GM23338 (cell line): ENCODE measurements at regions not wholly inside any gene's neighbourhood (a gene's known extent, or its start where the extent isn't known, plus 50 kb on each side); places are given as distances from the start of the nearest gene placed in this dataset.

Source experiments
- ATAC-seq: fragments of 200-7000 bp; cut with Tn5 transposase; 3 replicates; pipeline ENCODE4 v1.9.1; 2020
- DNase-seq: peaks from one replicate; pipeline ENCODE4 v3.0.0-alpha.2; 2015; ENCODE audit warnings: low spot score
- H2AFZ ChIP-seq: fragments of 200-600 bp; sonication (generic); 2 replicates; pipeline ENCODE4 v1.8.0; 2016; ENCODE audit warnings: antibody characterized with exemption, mild to moderate bottlenecking, moderate library complexity
- H3F3A ChIP-seq: fragments of 200-600 bp; sonication (generic); replicated peaks from 2 replicates; pipeline ENCODE4 v1.8.0; 2017; ENCODE audit warnings: antibody characterized with exemption, mixed run types, low read depth
- H3K27ac ChIP-seq: fragments of 200-600 bp; sonication (generic); 2 replicates; pipeline ENCODE4 v1.6.1; 2016; ENCODE audit warnings: low read depth
- H3K27me3 ChIP-seq: fragments of 200-600 bp; sonication (generic); 2 replicates; pipeline ENCODE4 v1.8.0; 2016; ENCODE audit warnings: mild to moderate bottlenecking, mixed run types, moderate library complexity; ENCODE audit not compliant: insufficient read depth
- H3K36me3 ChIP-seq: fragments of 200-600 bp; sonication (generic); 2 replicates; pipeline ENCODE4 v1.8.0; 2016; ENCODE audit warnings: mild to moderate bottlenecking; ENCODE audit not compliant: insufficient read depth
- H3K4me1 ChIP-seq: fragments of 200-600 bp; sonication (generic); 2 replicates; pipeline ENCODE4 v1.8.0; 2016; ENCODE audit warnings: mild to moderate bottlenecking, moderate library complexity; ENCODE audit not compliant: insufficient read depth
- H3K4me2 ChIP-seq: fragments of 200-600 bp; sonication (generic); 2 replicates; pipeline ENCODE4 v1.7.1; 2017; ENCODE audit warnings: mixed run types
- H3K4me3 ChIP-seq: fragments of 200-600 bp; sonication (generic); 2 replicates; pipeline ENCODE4 v1.6.1; 2016; ENCODE audit warnings: mixed run types
- H3K79me2 ChIP-seq: fragments of 200-600 bp; sonication (generic); replicated peaks from 2 replicates; pipeline ENCODE4 v1.8.0; 2017; ENCODE audit warnings: mild to moderate bottlenecking; ENCODE audit not compliant: insufficient read depth
- H3K9me2 ChIP-seq: fragments of 200-600 bp; sonication (generic); 2 replicates; pipeline ENCODE4 v1.8.0; 2017; ENCODE audit not compliant: insufficient read depth
- H4K20me1 ChIP-seq: fragments of 200-600 bp; sonication (generic); replicated peaks from 2 replicates; pipeline ENCODE4 v1.8.0; 2017; ENCODE audit warnings: mild to moderate bottlenecking; ENCODE audit not compliant: insufficient read depth
- H3K27ac Mint-ChIP-seq: 2 replicates; pipeline ENCODE4 v1.8.0; 2020; ENCODE audit warnings: inconsistent platforms, mild to moderate bottlenecking, moderate library complexity, mixed read lengths
- H3K27me3 Mint-ChIP-seq: 3 replicates; pipeline ENCODE4 v1.8.0; 2022; ENCODE audit warnings: low read depth, mild to moderate bottlenecking, moderate library complexity, mixed read lengths, inconsistent platforms; ENCODE audit not compliant: insufficient read depth, poor library complexity
- H3K36me3 Mint-ChIP-seq: 3 replicates; pipeline ENCODE4 v1.8.0; 2021; ENCODE audit warnings: low read depth, mild to moderate bottlenecking, inconsistent platforms, moderate library complexity, mixed read lengths
- H3K4me1 Mint-ChIP-seq: 3 replicates; pipeline ENCODE4 v1.8.0; 2020; ENCODE audit warnings: mild to moderate bottlenecking, inconsistent platforms, mixed read lengths
- H3K4me3 Mint-ChIP-seq: 3 replicates; pipeline ENCODE4 v1.8.0; 2021; ENCODE audit warnings: moderate library complexity, mild to moderate bottlenecking, inconsistent platforms, mixed read lengths
- H3K9me3 Mint-ChIP-seq: 3 replicates; pipeline ENCODE4 v1.8.0; 2020; ENCODE audit warnings: moderate library complexity, mild to moderate bottlenecking, inconsistent platforms, mixed read lengths
- CREB1 ChIP-seq: fragments of 250-450 bp; sonication (Bioruptor Pico); IDR thresholded peaks from 2 replicates; pipeline ENCODE4 v1.5.0; 2020; ENCODE audit warnings: low read depth, mild to moderate bottlenecking, moderate library complexity
- EZH2 ChIP-seq: fragments of 200-600 bp; sonication (generic); IDR thresholded peaks from one replicate; pipeline ENCODE4 v1.8.0; 2017; ENCODE audit warnings: antibody characterized with exemption, mild to moderate bottlenecking, low read depth; ENCODE audit not compliant: unreplicated experiment
- EZH2phosphoT487 ChIP-seq: fragments of 200-600 bp; sonication (generic); IDR thresholded peaks from one replicate; pipeline ENCODE4 v1.8.1; 2018; ENCODE audit warnings: antibody characterized with exemption; ENCODE audit not compliant: unreplicated experiment
- NANOG ChIP-seq: IDR thresholded peaks from 2 replicates; pipeline ENCODE4 v1.6.1; 2016; ENCODE audit warnings: antibody characterized with exemption, borderline replicate concordance
- POLR2AphosphoS5 ChIP-seq: IDR thresholded peaks from 2 replicates; pipeline ENCODE4 v1.6.1; 2016; ENCODE audit warnings: antibody characterized with exemption, low read depth
- STAT1 ChIP-seq: IDR thresholded peaks from one replicate; pipeline ENCODE4 v1.6.1; 2016; ENCODE audit warnings: antibody characterized with exemption; ENCODE audit not compliant: unreplicated experiment
- ZNF331 ChIP-seq: fragments of 250-450 bp; sonication (Bioruptor Pico); IDR thresholded peaks from 2 replicates; pipeline ENCODE4 v1.5.0; 2020; ENCODE audit warnings: low read depth, mild to moderate bottlenecking, moderate library complexity
- TF ChIP-seq, protein P1 (sequence below): fragments of 250-450 bp; sonication (Bioruptor Pico); IDR thresholded peaks from 2 replicates; pipeline ENCODE4 v1.5.0; 2020; ENCODE audit warnings: mild to moderate bottlenecking, moderate library complexity
- TF ChIP-seq, protein P2 (sequence below): IDR thresholded peaks from one replicate; pipeline ENCODE4 v1.6.1; 2018; ENCODE audit warnings: antibody characterized with exemption; ENCODE audit not compliant: unreplicated experiment

GRCh38 chr16:86375364-86375763, 135.0 kb upstream of the FOXF1 start (continued):
- TF ChIP-seq, protein P1, sequence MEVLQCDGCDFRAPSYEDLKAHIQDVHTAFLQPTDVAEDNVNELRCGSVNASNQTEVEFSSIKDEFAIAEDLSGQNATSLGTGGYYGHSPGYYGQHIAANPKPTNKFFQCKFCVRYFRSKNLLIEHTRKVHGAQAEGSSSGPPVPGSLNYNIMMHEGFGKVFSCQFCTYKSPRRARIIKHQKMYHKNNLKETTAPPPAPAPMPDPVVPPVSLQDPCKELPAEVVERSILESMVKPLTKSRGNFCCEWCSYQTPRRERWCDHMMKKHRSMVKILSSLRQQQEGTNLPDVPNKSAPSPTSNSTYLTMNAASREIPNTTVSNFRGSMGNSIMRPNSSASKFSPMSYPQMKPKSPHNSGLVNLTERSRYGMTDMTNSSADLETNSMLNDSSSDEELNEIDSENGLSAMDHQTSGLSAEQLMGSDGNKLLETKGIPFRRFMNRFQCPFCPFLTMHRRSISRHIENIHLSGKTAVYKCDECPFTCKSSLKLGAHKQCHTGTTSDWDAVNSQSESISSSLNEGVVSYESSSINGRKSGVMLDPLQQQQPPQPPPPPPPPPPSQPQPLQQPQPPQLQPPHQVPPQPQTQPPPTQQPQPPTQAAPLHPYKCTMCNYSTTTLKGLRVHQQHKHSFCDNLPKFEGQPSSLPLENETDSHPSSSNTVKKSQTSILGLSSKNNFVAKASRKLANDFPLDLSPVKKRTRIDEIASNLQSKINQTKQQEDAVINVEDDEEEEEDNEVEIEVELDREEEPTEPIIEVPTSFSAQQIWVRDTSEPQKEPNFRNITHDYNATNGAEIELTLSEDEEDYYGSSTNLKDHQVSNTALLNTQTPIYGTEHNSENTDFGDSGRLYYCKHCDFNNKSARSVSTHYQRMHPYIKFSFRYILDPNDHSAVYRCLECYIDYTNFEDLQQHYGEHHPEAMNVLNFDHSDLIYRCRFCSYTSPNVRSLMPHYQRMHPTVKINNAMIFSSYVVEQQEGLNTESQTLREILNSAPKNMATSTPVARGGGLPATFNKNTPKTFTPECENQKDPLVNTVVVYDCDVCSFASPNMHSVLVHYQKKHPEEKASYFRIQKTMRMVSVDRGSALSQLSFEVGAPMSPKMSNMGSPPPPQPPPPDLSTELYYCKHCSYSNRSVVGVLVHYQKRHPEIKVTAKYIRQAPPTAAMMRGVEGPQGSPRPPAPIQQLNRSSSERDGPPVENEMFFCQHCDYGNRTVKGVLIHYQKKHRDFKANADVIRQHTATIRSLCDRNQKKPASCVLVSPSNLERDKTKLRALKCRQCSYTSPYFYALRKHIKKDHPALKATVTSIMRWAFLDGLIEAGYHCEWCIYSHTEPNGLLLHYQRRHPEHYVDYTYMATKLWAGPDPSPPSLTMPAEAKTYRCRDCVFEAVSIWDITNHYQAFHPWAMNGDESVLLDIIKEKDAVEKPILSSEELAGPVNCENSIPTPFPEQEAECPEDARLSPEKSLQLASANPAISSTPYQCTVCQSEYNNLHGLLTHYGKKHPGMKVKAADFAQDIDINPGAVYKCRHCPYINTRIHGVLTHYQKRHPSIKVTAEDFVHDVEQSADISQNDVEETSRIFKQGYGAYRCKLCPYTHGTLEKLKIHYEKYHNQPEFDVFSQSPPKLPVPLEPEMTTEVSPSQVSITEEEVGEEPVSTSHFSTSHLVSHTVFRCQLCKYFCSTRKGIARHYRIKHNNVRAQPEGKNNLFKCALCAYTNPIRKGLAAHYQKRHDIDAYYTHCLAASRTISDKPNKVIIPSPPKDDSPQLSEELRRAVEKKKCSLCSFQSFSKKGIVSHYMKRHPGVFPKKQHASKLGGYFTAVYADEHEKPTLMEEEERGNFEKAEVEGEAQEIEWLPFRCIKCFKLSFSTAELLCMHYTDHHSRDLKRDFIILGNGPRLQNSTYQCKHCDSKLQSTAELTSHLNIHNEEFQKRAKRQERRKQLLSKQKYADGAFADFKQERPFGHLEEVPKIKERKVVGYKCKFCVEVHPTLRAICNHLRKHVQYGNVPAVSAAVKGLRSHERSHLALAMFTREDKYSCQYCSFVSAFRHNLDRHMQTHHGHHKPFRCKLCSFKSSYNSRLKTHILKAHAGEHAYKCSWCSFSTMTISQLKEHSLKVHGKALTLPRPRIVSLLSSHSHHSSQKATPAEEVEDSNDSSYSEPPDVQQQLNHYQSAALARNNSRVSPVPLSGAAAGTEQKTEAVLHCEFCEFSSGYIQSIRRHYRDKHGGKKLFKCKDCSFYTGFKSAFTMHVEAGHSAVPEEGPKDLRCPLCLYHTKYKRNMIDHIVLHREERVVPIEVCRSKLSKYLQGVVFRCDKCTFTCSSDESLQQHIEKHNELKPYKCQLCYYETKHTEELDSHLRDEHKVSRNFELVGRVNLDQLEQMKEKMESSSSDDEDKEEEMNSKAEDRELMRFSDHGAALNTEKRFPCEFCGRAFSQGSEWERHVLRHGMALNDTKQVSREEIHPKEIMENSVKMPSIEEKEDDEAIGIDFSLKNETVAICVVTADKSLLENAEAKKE (CRISPR knock-in tag) = no peak
- TF ChIP-seq NANOG (no peak), CREB1 (CRISPR knock-in tag) (no peak), ZNF331 (CRISPR knock-in tag) (no peak), EZH2 (no peak), STAT1 (no peak), EZH2phosphoT487 (no peak)

GRCh38 chr16:86375851-86376250, 134.5 kb upstream of the FOXF1 start:
- H3K9me3 Mint-ChIP-seq = peaks cover 6% of the 10 kb centered on the region
- no peaks in the 10 kb centered on the region for H3F3A ChIP-seq
- no peak overlapping the region for H2AFZ ChIP-seq
- no peak overlapping the region for H3K27ac ChIP-seq
- H3K36me3 Mint-ChIP-seq = no peaks in the 10 kb centered on the region
- no peaks in the 10 kb centered on the region for H3K36me3 ChIP-seq
- ATAC-seq (no peak), DNase-seq (no peak)
- no peak overlapping the region for H3K4me3 ChIP-seq
- H3K79me2 ChIP-seq = no peaks in the 10 kb centered on the region
- H4K20me1 ChIP-seq = no peaks in the 10 kb centered on the region
- no peaks in the 10 kb centered on the region for H3K27me3 ChIP-seq
- peaks cover 9% of the 10 kb centered on the region for H3K4me1 Mint-ChIP-seq
- H3K4me1 ChIP-seq = no peaks in the 10 kb centered on the region
- H3K27ac Mint-ChIP-seq = no peak overlapping the region
- H3K4me2 ChIP-seq = no peak overlapping the region
- H3K9me2 ChIP-seq = no peaks in the 10 kb centered on the region
- H3K4me3 Mint-ChIP-seq = no peak overlapping the region
- H3K27me3 Mint-ChIP-seq = peaks cover 14% of the 10 kb centered on the region
- TF ChIP-seq EZH2 (no peak), POLR2AphosphoS5 (no peak), NANOG (no peak), ZNF331 (CRISPR knock-in tag) (no peak), EZH2phosphoT487 (no peak)
- TF ChIP-seq, protein P2, sequence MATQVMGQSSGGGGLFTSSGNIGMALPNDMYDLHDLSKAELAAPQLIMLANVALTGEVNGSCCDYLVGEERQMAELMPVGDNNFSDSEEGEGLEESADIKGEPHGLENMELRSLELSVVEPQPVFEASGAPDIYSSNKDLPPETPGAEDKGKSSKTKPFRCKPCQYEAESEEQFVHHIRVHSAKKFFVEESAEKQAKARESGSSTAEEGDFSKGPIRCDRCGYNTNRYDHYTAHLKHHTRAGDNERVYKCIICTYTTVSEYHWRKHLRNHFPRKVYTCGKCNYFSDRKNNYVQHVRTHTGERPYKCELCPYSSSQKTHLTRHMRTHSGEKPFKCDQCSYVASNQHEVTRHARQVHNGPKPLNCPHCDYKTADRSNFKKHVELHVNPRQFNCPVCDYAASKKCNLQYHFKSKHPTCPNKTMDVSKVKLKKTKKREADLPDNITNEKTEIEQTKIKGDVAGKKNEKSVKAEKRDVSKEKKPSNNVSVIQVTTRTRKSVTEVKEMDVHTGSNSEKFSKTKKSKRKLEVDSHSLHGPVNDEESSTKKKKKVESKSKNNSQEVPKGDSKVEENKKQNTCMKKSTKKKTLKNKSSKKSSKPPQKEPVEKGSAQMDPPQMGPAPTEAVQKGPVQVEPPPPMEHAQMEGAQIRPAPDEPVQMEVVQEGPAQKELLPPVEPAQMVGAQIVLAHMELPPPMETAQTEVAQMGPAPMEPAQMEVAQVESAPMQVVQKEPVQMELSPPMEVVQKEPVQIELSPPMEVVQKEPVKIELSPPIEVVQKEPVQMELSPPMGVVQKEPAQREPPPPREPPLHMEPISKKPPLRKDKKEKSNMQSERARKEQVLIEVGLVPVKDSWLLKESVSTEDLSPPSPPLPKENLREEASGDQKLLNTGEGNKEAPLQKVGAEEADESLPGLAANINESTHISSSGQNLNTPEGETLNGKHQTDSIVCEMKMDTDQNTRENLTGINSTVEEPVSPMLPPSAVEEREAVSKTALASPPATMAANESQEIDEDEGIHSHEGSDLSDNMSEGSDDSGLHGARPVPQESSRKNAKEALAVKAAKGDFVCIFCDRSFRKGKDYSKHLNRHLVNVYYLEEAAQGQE = no peak
